Chondrocyte (in vitro differentiated cells): ENCODE measurements at regions not wholly inside any gene's neighbourhood (a gene's known extent, or its start where the extent isn't known, plus 50 kb on each side); places are given as distances from the start of the nearest gene placed in this dataset.

ENCODE experiments used
- DNase-seq: peaks from one replicate; pipeline ENCODE4 v3.0.0; 2021; ENCODE audit warnings: mixed read lengths, low spot score
- H3K27ac Mint-ChIP-seq: one replicate; pipeline ENCODE4 v1.8.0; 2021; ENCODE audit warnings: mild to moderate bottlenecking, moderate library complexity, mixed read lengths; ENCODE audit not compliant: unreplicated experiment
- H3K27me3 Mint-ChIP-seq: 2 replicates; pipeline ENCODE4 v1.8.0; 2021; ENCODE audit warnings: low read depth, mixed read lengths
- H3K36me3 Mint-ChIP-seq: 2 replicates; pipeline ENCODE4 v1.8.0; 2021; ENCODE audit warnings: low read depth, mixed read lengths
- H3K4me1 Mint-ChIP-seq: 2 replicates; pipeline ENCODE4 v1.8.0; 2021; ENCODE audit warnings: low read depth, mild to moderate bottlenecking, mixed read lengths
- H3K4me3 Mint-ChIP-seq: one replicate; pipeline ENCODE4 v1.8.0; 2021; ENCODE audit warnings: mild to moderate bottlenecking, moderate library complexity, mixed read lengths; ENCODE audit not compliant: unreplicated experiment
- H3K9me3 Mint-ChIP-seq: 2 replicates; pipeline ENCODE4 v1.8.0; 2021; ENCODE audit warnings: low read depth, mixed read lengths
- TF ChIP-seq, protein P1 (sequence below): fragments of 200-600 bp; sonication (generic); IDR thresholded peaks from 2 replicates; pipeline ENCODE4 v1.5.0; 2021; ENCODE audit warnings: antibody characterized with exemption, mild to moderate bottlenecking, moderate library complexity

DNA sequence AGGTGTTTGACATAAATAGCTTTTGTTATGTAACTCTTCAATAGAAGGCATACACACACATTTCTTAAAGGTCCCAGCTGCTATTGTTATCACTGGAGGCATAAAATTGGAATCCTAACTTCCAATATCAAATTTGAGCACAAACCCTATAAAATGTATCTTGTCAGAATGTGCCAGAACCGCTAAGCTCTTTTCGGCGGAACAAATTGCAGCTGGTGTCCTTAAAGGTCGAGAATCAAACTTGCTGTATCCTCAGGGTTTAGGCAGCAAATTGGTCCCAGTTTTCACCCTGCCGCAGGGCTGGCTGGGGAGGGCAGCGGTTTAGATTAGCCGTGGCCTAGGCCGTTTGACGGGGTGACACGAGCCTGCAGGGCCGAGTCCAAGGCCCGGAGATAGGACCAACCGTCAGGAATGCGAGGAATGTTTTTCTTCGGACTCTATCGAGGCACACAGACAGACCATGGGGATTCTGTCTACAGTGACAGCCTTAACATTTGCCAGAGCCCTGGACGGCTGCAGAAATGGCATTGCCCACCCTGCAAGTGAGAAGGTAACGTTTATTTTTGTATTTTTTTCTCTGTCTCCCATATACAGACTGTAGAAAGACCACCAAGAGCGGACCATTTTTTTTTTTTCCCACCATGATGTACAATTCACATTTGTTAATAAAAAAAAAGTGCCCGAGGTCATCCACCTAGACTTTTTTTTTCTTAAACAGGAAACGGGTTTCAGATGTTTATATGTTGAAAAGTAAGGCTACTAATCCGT, 297.1 kb downstream of the IRF8 start:
- no peak overlapping the region for H3K27ac Mint-ChIP-seq
- H3K27me3 Mint-ChIP-seq = peaks cover 44% of the 10 kb centered on the region
- H3K4me3 Mint-ChIP-seq = no peak overlapping the region
- no peaks in the 10 kb centered on the region for H3K36me3 Mint-ChIP-seq
- TF ChIP-seq, protein P1, sequence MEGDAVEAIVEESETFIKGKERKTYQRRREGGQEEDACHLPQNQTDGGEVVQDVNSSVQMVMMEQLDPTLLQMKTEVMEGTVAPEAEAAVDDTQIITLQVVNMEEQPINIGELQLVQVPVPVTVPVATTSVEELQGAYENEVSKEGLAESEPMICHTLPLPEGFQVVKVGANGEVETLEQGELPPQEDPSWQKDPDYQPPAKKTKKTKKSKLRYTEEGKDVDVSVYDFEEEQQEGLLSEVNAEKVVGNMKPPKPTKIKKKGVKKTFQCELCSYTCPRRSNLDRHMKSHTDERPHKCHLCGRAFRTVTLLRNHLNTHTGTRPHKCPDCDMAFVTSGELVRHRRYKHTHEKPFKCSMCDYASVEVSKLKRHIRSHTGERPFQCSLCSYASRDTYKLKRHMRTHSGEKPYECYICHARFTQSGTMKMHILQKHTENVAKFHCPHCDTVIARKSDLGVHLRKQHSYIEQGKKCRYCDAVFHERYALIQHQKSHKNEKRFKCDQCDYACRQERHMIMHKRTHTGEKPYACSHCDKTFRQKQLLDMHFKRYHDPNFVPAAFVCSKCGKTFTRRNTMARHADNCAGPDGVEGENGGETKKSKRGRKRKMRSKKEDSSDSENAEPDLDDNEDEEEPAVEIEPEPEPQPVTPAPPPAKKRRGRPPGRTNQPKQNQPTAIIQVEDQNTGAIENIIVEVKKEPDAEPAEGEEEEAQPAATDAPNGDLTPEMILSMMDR = no peak
- H3K4me1 Mint-ChIP-seq = peaks cover 13% of the 10 kb centered on the region
- H3K9me3 Mint-ChIP-seq = no peaks in the 10 kb centered on the region
- DNase-seq = no peak

DNA sequence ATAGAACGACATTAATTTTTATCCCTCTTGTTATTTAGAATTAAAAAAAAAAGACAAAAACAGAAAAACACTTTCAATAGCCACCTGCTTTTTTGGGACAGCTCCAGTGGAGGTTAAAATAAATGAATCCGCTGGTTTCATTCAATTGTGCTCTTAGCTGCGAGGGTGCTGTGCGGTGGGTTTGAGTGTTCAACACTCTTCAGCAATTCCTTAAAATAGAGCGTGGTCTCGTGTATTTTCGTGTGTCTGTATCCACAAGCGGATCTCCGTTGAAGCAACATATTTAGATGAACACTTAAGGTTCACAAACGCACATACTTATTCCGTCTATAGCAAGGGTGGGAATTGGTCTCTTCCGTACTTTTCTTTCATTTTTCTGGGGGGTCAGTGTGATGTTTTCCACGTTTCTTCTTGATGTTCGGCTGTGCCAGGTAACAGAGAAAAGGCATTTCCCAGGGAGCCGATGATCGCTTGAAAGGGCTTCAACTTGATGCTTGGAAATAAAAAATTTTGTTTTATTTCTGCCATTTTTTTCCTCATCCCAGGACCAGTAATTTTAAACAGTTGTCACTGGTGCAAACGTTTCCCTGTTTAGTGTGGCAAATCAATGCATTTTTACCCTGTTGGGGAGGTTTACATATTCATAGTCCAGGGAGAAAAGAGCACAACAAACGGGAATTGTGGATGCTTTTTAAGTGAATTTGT, 297.9 kb downstream of the IRF8 start:
- H3K4me1 Mint-ChIP-seq = peaks cover 13% of the 10 kb centered on the region
- DNase-seq = no peak
- H3K9me3 Mint-ChIP-seq = no peaks in the 10 kb centered on the region
- peaks cover 42% of the 10 kb centered on the region for H3K27me3 Mint-ChIP-seq
- H3K27ac Mint-ChIP-seq = no peak overlapping the region
- no peak overlapping the region for H3K4me3 Mint-ChIP-seq
- TF ChIP-seq, protein P1 = no peak
- no peaks in the 10 kb centered on the region for H3K36me3 Mint-ChIP-seq

DNA sequence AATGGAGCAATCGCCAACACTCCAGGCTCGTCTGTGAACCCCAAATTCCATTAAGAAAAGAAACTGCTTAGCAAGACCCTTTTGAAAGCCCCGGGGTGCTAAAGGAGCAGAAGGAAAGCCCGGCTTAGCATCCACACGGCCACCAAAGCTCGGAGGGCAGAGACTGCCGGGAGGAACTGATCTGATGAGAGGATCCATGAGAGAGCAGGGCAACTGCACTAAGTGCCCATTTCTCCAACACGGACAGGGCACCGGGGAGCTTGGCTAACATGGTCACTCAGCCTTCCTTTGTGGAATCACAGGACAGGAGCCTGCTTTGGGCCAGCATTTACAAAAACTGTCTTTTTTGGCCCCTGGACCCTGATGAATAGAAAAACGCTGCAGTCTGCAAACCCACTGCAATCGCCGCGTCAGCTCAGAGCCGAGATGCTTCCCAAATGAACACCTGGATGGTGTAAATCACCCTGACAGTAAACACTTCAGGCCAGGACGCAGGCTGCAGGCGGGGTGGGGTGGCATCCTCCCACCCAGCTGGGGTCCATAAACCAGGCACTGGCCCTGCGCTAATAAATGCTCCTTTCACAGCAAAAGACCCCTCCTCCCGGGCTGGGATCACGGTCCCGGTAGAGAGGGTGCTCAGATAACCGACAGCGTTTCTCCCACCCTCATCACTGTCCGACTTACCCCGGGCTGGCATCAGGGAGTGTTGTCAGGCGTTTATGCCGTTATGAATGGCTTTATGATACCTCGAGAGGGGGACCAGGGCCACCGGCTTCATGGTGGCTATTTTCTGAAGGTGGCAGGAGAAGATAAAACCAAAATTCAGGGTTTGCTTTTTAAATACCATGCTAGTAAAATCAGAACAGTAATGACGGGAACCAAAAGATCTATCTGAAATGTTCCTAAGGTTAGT, 299.5 kb downstream of the IRF8 start:
- no peaks in the 10 kb centered on the region for H3K36me3 Mint-ChIP-seq
- H3K4me1 Mint-ChIP-seq = peaks cover 13% of the 10 kb centered on the region
- H3K27me3 Mint-ChIP-seq = peaks cover 39% of the 10 kb centered on the region
- no peak overlapping the region for H3K27ac Mint-ChIP-seq
- H3K9me3 Mint-ChIP-seq = no peaks in the 10 kb centered on the region
- TF ChIP-seq, protein P1 = no peak
- DNase-seq = no peak
- no peak overlapping the region for H3K4me3 Mint-ChIP-seq

DNA sequence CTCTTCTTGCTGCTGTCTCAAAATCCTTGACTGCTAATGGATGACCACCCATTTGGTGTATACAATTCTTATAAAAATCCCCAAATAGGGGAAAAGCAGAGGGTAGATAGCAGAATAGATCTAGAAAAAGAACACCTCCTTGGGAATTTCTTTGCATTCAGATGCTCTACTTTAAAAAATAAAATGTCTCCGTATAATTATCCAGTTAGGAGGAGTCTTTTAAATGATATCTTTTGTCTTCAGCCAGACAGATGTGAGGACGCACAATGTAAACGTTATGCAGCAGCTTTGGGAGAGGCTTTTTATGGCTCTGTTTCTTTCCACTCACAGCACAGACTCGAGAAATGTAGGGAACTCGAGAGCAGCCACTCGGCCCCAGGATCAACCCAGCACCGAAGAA, 300.2 kb downstream of the IRF8 start:
- Mint-ChIP-seq H3K4me3 (no peak overlapping the region), H3K27ac (no peak overlapping the region), H3K36me3 (no peaks in the 10 kb centered on the region), H3K27me3 (peaks cover 39% of the 10 kb centered on the region), H3K4me1 (peaks cover 13% of the 10 kb centered on the region), H3K9me3 (no peaks in the 10 kb centered on the region)
- TF ChIP-seq, protein P1 = no peak
- DNase-seq = no peak
